Adipose tissue (tissue), 3 donors: ENCODE measurements at regions not wholly inside any gene's neighbourhood (a gene's known extent, or its start where the extent isn't known, plus 50 kb on each side); places are given as distances from the start of the nearest gene placed in this dataset.

Experiments
- H3K27ac ChIP-seq: one replicate; pipeline ENCODE4 v1.5.1; 2013; ENCODE audit warnings: low read depth, low read length
- WGBS, 3 donors: extraction: QIAGEN DNeasy Blood & Tissue Kit; methylation state at CpG; one replicate each; pipeline ENCODE4 v1.1.7; 2013; 5-methylcytosine and 5-hydroxymethylcytosine counted together
- donor health status: healthy with polysubstance abuse.
- donor health status: Bipolar disorder and iron deficiency.
- donor health status: healthy.

GRCh38 chr9:108193026-108193710 is 662.6 kb downstream of the ACTL7B start:
- WGBS, 3 donors = 84 to 95% (median 90%) methylated on average over 8 of the region's 8 CpGs
- no peak overlapping the region for H3K27ac ChIP-seq

- 66 to 72% (median 71%) methylated on average over 4 of the region's 4 CpGs for WGBS, 3 donors
- H3K27ac ChIP-seq = no peak overlapping the region
Measured at GRCh38 chr9:108191065-108191464, 664.7 kb downstream of the ACTL7B start.

DNA sequence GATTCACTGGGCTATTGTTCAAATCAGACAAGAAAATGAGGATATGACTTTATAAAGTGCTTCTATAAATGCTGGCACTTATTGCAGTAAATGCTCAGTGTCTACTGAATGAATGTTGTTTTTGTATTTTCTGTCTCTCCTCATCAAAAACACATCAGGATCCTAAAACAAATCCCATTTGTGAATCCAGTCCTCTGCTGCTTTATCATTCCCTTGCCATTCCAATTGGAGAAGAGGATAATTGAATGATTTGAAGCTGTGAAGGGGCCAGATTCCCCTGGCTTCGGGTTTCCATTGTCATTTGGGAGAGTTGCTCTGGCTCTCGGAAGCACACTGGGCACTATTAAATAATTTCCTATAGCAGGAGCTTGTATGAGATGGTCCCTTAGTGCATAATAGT is 666.8 kb downstream of the ACTL7B start:
- 52 to 78% (median 72%) methylated on average over 2 of the region's 2 CpGs for whole genome bisulfite sequencing, 3 donors
- H3K27ac ChIP-seq = no peak overlapping the region

DNA sequence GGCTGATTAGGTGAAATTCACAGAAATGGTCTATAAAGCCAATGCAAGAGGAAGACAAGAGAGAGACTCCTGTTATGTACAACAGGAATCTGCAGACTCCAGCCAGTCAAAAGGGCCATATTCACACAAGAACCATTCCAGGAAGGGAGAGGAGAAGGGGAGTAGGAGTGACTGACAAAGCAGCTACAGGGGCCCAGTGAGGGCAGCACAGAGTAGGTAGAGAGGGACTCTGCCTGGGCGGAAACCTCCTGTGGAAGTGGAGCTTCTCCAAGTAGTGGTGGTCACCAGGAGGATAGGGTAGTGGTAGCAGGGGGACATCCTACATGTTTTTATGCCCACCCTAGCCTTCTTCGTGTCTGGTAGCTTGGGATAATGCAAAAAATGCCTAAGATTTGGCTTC is 667.3 kb downstream of the ACTL7B start:
- 80 to 93% (median 81%) methylated on average over 2 of the region's 2 CpGs for WGBS, 3 donors
- no peak overlapping the region for H3K27ac ChIP-seq

GRCh38 chr9:108186642-108187395 is 669.0 kb downstream of the ACTL7B start:
- no peak overlapping the region for H3K27ac ChIP-seq
- WGBS, 3 donors = 61 to 79% (median 78%) methylated on average over 3 of the region's 3 CpGs

GRCh38 chr9:108185613-108186012 is 670.2 kb downstream of the ACTL7B start:
- 72 to 94% (median 90%) methylated on average over 5 of the region's 5 CpGs for WGBS, 3 donors
- H3K27ac ChIP-seq = no peak overlapping the region

DNA sequence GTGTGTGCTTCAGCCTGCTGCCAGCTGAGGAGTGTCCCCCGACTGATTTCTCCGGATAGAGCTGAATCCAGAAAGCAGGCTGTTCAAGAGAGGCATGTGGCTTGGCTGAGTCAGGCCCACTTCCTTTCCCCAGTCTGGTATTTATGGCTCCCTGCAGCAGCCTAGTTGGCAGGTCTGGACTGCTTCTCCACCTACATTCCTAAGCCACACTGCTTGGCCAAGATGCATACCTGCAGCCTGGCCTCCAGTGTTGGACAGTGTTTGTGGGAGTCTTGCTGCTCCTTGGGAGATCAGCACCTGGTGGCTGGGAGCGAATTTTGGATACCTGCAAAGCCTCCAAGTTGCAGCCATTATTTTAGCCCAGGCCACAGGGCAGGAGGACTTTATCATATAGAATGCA is 670.8 kb downstream of the ACTL7B start:
- 31 to 51% (median 39%) methylated on average over 3 of the region's 3 CpGs for WGBS, 3 donors
- H3K27ac ChIP-seq = no peak overlapping the region

GRCh38 chr9:108184009-108184408 is 671.8 kb downstream of the ACTL7B start:
- H3K27ac ChIP-seq = no peak overlapping the region
- WGBS, 3 donors = 81 to 88% (median 87%) methylated on average over 3 of the region's 3 CpGs

DNA sequence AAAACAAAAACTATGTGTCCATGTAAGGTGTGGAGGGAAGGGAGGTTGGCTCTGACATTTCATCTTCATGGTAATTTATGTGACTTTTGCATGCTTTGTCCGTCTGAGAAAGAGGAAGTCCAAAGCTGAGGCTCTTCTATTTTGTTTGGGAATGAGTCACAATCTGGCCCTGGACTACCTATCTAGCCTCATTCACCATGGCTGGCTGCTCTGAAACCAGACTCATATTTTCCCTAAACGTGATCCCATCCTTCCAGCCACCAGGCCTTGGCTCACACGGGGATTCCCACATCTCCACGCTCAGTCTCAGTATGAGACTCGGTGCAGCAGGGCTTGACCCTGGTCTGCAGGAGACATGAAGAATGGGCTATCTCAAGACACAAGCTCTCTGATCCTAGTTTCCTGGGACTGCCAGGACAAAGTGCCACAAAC is 672.8 kb downstream of the ACTL7B start:
- H3K27ac ChIP-seq = no peak overlapping the region
- WGBS, 3 donors = 65 to 80% (median 66%) methylated on average over 5 of the region's 5 CpGs

GRCh38 chr9:108182270-108182669 is 673.5 kb downstream of the ACTL7B start:
- WGBS, 3 donors = 89 to 96% (median 94%) methylated on average over 8 of the region's 8 CpGs
- H3K27ac ChIP-seq = no peak overlapping the region

DNA sequence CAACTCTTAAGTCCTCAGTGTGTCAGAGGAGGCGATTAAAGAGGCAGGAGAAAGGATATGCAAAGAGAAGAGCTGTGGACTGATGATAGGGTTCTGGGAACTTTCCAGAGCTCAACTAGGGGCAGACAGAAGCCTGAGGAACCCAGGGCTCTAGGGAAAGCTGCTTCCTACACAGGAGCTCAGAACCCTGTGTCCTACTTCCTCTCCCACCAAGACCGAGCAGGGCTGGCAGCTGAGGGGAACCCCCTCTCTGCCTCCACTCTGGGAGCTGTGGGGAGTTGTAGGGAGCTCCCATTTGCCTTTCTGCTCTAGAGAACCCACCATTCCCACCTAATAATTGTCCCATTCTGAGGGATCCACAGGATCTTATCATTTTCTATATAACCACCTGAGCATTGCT is 674.3 kb downstream of the ACTL7B start:
- WGBS, 3 donors = 73 to 92% (median 73%) methylated on average over 2 of the region's 2 CpGs
- no peak overlapping the region for H3K27ac ChIP-seq

GRCh38 chr9:108180541-108180940 is 675.2 kb downstream of the ACTL7B start:
- 72 to 92% (median 91%) methylated on average over 1 of the region's 1 CpG for WGBS, 3 donors
- H3K27ac ChIP-seq = no peak overlapping the region

GRCh38 chr9:108178318-108178717 is 677.5 kb downstream of the ACTL7B start:
- H3K27ac ChIP-seq = no peak overlapping the region
- WGBS, 3 donors = 72 to 79% (median 76%) methylated on average over 4 of the region's 4 CpGs

DNA sequence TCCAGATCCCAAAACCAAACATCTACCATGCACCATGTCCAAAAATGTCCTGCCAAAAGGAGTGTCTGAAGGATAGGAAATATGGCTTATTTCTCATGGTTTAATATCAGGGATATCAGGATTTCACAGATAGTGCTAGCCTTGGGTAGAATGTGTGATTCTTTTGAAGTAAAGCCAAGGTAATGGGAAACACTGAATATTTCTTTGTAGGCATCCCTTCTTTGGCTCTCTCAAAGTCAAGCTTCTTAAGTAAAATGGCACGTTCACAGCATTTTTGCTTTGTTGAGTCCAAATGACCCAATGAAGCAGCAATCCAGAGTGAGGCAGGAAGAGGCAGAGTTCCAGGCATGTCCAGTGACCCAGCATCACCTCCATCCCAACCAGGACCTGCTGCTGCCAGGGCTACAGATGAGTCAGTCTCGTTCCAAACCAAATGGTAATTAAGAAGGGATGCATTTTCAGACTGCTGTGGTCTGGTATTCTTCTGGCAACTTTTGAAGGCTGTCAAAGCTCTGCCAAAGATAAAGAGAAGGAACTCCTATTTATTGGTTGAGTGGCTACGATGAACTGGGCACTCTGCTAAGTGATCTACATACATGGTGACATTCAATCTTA is 678.8 kb upstream of the KLF4 start:
- WGBS, 3 donors = 68 to 82% (median 69%) methylated on average over 3 of the region's 3 CpGs
- H3K27ac ChIP-seq = no peak overlapping the region

- 82 to 91% (median 85%) methylated on average over 5 of the region's 5 CpGs for WGBS, 3 donors
- no peak overlapping the region for H3K27ac ChIP-seq
Measured at GRCh38 chr9:108167136-108167900, 677.7 kb upstream of the KLF4 start.

DNA sequence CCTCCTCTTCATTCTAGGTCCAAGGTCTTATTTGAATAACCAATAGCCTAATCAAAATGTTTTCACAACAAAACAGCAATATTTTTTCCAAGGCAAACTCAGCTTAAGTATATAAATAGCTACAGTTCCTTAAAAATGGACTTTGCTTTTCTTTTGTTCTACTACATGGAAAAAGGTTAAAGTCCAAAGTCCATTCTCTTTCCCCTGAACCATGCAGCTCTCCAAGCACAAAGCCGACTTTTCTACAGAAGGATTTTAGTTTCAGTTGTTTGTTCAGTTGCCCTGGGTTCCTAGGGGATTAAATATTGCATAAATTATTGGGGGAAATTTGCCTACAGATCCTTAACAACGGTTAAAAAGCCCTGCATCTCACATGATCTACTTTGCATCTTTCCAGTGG is 677.0 kb upstream of the KLF4 start:
- WGBS, 3 donors = 42 to 77% (median 67%) methylated on average over 2 of the region's 2 CpGs

DNA sequence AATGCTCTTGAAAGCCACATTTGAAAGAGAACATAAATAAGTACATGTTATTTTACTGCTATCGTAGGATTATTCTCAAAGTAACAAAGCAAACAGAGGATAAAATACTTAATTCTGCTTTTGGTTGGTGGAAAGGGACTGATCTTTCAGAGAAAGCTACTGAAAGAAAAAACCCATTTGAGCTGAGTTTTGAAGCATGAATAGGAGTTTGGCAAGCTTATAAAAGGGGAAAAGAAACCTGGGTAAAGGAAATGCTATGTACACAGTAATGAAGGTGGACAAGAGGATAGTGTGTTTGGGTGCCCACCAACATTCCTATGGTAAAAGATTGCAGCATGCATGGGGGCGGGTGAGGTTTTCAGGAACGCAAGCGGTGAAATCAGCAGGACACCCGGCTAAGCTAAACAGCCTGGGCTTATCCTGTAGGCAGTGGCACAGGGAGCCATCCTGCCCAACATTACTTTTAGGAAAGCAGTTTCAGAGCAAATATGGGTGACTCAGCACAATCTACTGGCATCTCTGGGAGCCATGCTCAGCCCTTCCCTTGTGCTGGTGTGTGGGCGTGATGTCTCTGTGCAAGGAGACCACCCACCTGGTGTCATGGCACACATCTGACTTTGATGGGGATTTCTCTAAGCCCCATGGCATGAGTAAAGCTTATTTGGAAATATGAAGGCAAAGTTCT is 673.9 kb upstream of the KLF4 start:
- WGBS, 3 donors = 90 to 92% (median 91%) methylated on average over 6 of the region's 6 CpGs
- no peak overlapping the region for H3K27ac ChIP-seq

More for the DNA sequence above, 677.0 kb upstream of the KLF4 start:
- no peak overlapping the region for H3K27ac ChIP-seq

DNA sequence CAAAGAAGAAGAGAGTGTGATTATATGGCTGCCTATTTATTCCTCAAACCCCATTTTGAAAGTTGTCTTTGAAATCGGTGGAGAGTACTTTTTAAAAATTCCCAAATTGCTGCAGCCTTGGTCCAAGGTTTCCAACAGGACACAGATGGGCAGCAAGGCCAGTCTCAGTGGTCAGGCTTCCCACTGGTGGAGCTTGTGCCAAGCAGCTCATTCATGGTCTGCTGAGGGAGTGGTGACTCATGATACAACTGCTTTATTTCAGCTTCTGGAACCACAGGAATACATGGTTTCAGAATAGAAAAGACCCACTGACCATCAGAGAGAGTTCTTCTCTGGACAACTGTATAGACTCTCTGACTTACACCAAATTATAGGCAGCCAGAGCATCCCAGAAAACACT is 673.1 kb upstream of the KLF4 start:
- WGBS, 3 donors = 79 to 82% (median 79%) methylated on average over 1 of the region's 1 CpG
- no peak overlapping the region for H3K27ac ChIP-seq
